ENCODE measurements at regions not wholly inside any gene's neighbourhood (a gene's known extent, or its start where the extent isn't known, plus 50 kb on each side); places are given as distances from the start of the nearest gene placed in this dataset.

- H2AFZ ChIP-seq (ENCODE audit: low read depth, low read length), result no peak overlapping the region
- no peaks in the 10 kb centered on the region for H3F3A ChIP-seq (ENCODE audit: insufficient read depth, low read length, poor library complexity, severe bottlenecking)
- no peak overlapping the region for H3K27ac ChIP-seq (ENCODE audit: low read length)
- no peaks in the 10 kb centered on the region for H3K9me3 ChIP-seq (ENCODE audit: low read length)
- H3K79me2 ChIP-seq (replicated peaks; ENCODE audit: insufficient read depth, low read length), result no peaks in the 10 kb centered on the region
- no peaks in the 10 kb centered on the region for H4K20me1 ChIP-seq (ENCODE audit: insufficient read depth)
- H3K4me3 ChIP-seq (ENCODE audit: low read length), result no peak overlapping the region
- H3K9ac ChIP-seq (ENCODE audit: low read length), result no peak overlapping the region
- H3K36me3 ChIP-seq (ENCODE audit: insufficient read depth, low read length), result no peaks in the 10 kb centered on the region
- H3K9me2 ChIP-seq (ENCODE audit: insufficient read depth, low read length), result no peaks in the 10 kb centered on the region
- H3K27me3 ChIP-seq (ENCODE audit: insufficient read depth, low read depth, low read length), result no peaks in the 10 kb centered on the region
- H3K4me2 ChIP-seq (ENCODE audit: low read length), result no peak overlapping the region
- no peak for TF ChIP-seq EZH2 (IDR thresholded peaks at IDR 0.05; ENCODE audit: borderline replicate concordance, insufficient read depth, low read length, poor library complexity, severe bottlenecking)
- TF ChIP-seq SMC3 (conservative IDR thresholded peaks at IDR 0.05; ENCODE audit: poor library complexity), result no peak
Measured at GRCh38 chr9:111176511-111176910, 138.2 kb upstream of the LPAR1 start.

- Histone ChIP-seq H3K79me2 (replicated peaks; ENCODE audit: insufficient read depth, low read length) (no peaks in the 10 kb centered on the region), H3F3A (ENCODE audit: insufficient read depth, low read length, poor library complexity, severe bottlenecking) (no peaks in the 10 kb centered on the region), H3K9ac (ENCODE audit: low read length) (no peak overlapping the region), H3K4me3 (ENCODE audit: low read length) (no peak overlapping the region), H2AFZ (ENCODE audit: low read depth, low read length) (no peak overlapping the region), H3K9me2 (ENCODE audit: insufficient read depth, low read length) (no peaks in the 10 kb centered on the region), H3K27me3 (ENCODE audit: insufficient read depth, low read depth, low read length) (no peaks in the 10 kb centered on the region), H3K4me2 (ENCODE audit: low read length) (no peak overlapping the region), H3K9me3 (ENCODE audit: low read length) (no peaks in the 10 kb centered on the region), H3K36me3 (ENCODE audit: insufficient read depth, low read length) (no peaks in the 10 kb centered on the region), H3K27ac (ENCODE audit: low read length) (no peak overlapping the region), H4K20me1 (ENCODE audit: insufficient read depth) (no peaks in the 10 kb centered on the region)
- TF ChIP-seq EP300 (conservative IDR thresholded peaks at IDR 0.05; ENCODE audit: poor library complexity, severe bottlenecking) (no peak), EZH2 (IDR thresholded peaks at IDR 0.05; ENCODE audit: borderline replicate concordance, insufficient read depth, low read length, poor library complexity, severe bottlenecking) (no peak), MXI1 (conservative IDR thresholded peaks at IDR 0.05; ENCODE audit: poor library complexity, severe bottlenecking) (no peak), TAF1 (IDR thresholded peaks at IDR 0.05; ENCODE audit: low read depth) (no peak), REST (IDR thresholded peaks at IDR 0.05; ENCODE audit: borderline replicate concordance) (no peak), CTCF (IDR thresholded peaks at IDR 0.05; ENCODE audit: poor library complexity, severe bottlenecking) (no peak), SMC3 (conservative IDR thresholded peaks at IDR 0.05; ENCODE audit: poor library complexity) (no peak), POLR2AphosphoS5 (IDR thresholded peaks at IDR 0.05) (no peak), RAD21 (conservative IDR thresholded peaks at IDR 0.05) (no peak)
Measured at GRCh38 chr9:111175350-111175749, 137.1 kb upstream of the LPAR1 start.

- no peaks in the 10 kb centered on the region for H3K27me3 ChIP-seq (ENCODE audit: insufficient read depth, low read depth, low read length)
- H3F3A ChIP-seq (ENCODE audit: insufficient read depth, low read length, poor library complexity, severe bottlenecking), result no peaks in the 10 kb centered on the region
- H4K20me1 ChIP-seq (ENCODE audit: insufficient read depth), result no peaks in the 10 kb centered on the region
Measured at GRCh38 chr9:111167341-111167740, 129.1 kb upstream of the LPAR1 start.

More at GRCh38 chr9:111167341-111167740, 129.1 kb upstream of the LPAR1 start:
- no peak overlapping the region for H2AFZ ChIP-seq (ENCODE audit: low read depth, low read length)
- no peak overlapping the region for H3K4me2 ChIP-seq (ENCODE audit: low read length)
- H3K9ac ChIP-seq (ENCODE audit: low read length), result no peak overlapping the region
- H3K9me3 ChIP-seq (ENCODE audit: low read length), result no peaks in the 10 kb centered on the region
- H3K9me2 ChIP-seq (ENCODE audit: insufficient read depth, low read length), result no peaks in the 10 kb centered on the region
- no peaks in the 10 kb centered on the region for H3K79me2 ChIP-seq (replicated peaks; ENCODE audit: insufficient read depth, low read length)
- TF ChIP-seq EZH2 (IDR thresholded peaks at IDR 0.05; ENCODE audit: borderline replicate concordance, insufficient read depth, low read length, poor library complexity, severe bottlenecking), result no peak
- no peaks in the 10 kb centered on the region for H3K36me3 ChIP-seq (ENCODE audit: insufficient read depth, low read length)
- H3K27ac ChIP-seq (ENCODE audit: low read length), result no peak overlapping the region
- H3K4me3 ChIP-seq (ENCODE audit: low read length), result no peak overlapping the region

Measured in neural cell (in vitro differentiated cells).